ENCODE measurements at regions not wholly inside any gene's neighbourhood (a gene's known extent, or its start where the extent isn't known, plus 50 kb on each side); places are given as distances from the start of the nearest gene placed in this dataset.

GRCh38 chr5:123800640-123801039, 288.7 kb downstream of the CSNK1G3 start:
- no peak for TF ChIP-seq POLR2A (IDR thresholded peaks at IDR 0.05)
- TF ChIP-seq CTCF (IDR thresholded peaks at IDR 0.05 in 8 of 11, conservative IDR thresholded peaks at IDR 0.05 in 3 of 11), result no peak
- no peak for TF ChIP-seq POLR2AphosphoS5 (IDR thresholded peaks at IDR 0.05)
- 21 to 63% (median 52%) methylated on average over 1 of the region's 1 CpG for WGBS, 5 donors
- no peaks in the 10 kb centered on the region for H3K4me1 ChIP-seq
- no peak overlapping the region for H3K4me3 ChIP-seq
- H3K9me3 ChIP-seq, result no peaks in the 10 kb centered on the region
- DNase-seq, result no peak
- no peaks in the 10 kb centered on the region for H3K36me3 ChIP-seq
- no peak overlapping the region for H3K27ac ChIP-seq
- intact Hi-C loops (cut with DNase I; ENCODE audit: low total_unique reads), result no loop called here
- H3K27me3 ChIP-seq (replicated peaks in 1 of 7), result no peaks in the 10 kb centered on the region

- 79 to 96% (median 89%) methylated on average over 3 of the region's 3 CpGs for WGBS, 5 donors
- H3K36me3 ChIP-seq, result no peaks in the 10 kb centered on the region
Observed at GRCh38 chr5:123795688-123796087, 283.7 kb downstream of the CSNK1G3 start.

GRCh38 chr5:123790226-123790625, 278.2 kb downstream of the CSNK1G3 start:
- 56 to 64% (median 60%) methylated on average over 2 of the region's 2 CpGs for WGBS, 5 donors
- Histone ChIP-seq H3K27ac (no peak overlapping the region), H3K27me3 (replicated peaks in 1 of 7) (no peaks in the 10 kb centered on the region), H3K4me3 (no peak overlapping the region), H3K4me1 (no peaks in the 10 kb centered on the region), H3K9me3 (peaks cover 0 to 29% (median 16%) of the 10 kb centered on the region in 8 donors), H3K36me3 (no peaks in the 10 kb centered on the region)
- intact Hi-C loops (cut with DNase I; ENCODE audit: low total_unique reads), result no loop called here
- TF ChIP-seq POLR2A (IDR thresholded peaks at IDR 0.05) (no peak), CTCF (IDR thresholded peaks at IDR 0.05 in 8 of 11, conservative IDR thresholded peaks at IDR 0.05 in 3 of 11) (no peak), POLR2AphosphoS5 (IDR thresholded peaks at IDR 0.05) (no peak)
- DNase-seq, result no peak

More at GRCh38 chr5:123795688-123796087, 283.7 kb downstream of the CSNK1G3 start:
- Histone ChIP-seq H3K27ac (no peak overlapping the region), H3K27me3 (replicated peaks in 1 of 7) (no peaks in the 10 kb centered on the region), H3K9me3 (peaks cover 0 to 5% (median 0%) of the 10 kb centered on the region in 8 donors), H3K4me3 (no peak overlapping the region), H3K4me1 (no peaks in the 10 kb centered on the region)
- no peak for DNase-seq
- intact Hi-C loops (cut with DNase I; ENCODE audit: low total_unique reads), result no loop called here
- no peak for TF ChIP-seq CTCF (IDR thresholded peaks at IDR 0.05 in 8 of 11, conservative IDR thresholded peaks at IDR 0.05 in 3 of 11)
- no peak for TF ChIP-seq POLR2A (IDR thresholded peaks at IDR 0.05)
- no peak for TF ChIP-seq POLR2AphosphoS5 (IDR thresholded peaks at IDR 0.05)

GRCh38 chr5:123787635-123788034, 275.7 kb downstream of the CSNK1G3 start:
- Histone ChIP-seq H3K36me3 (no peaks in the 10 kb centered on the region), H3K27ac (no peak overlapping the region), H3K27me3 (replicated peaks in 1 of 7) (no peaks in the 10 kb centered on the region), H3K4me3 (no peak overlapping the region), H3K4me1 (no peaks in the 10 kb centered on the region), H3K9me3 (peaks cover 0 to 25% (median 16%) of the 10 kb centered on the region in 8 donors)
- DNase-seq, result no peak
- intact Hi-C loops (cut with DNase I; ENCODE audit: low total_unique reads), result no loop called here
- TF ChIP-seq POLR2AphosphoS5 (IDR thresholded peaks at IDR 0.05), result no peak

GRCh38 chr5:123787136-123787535, 275.2 kb downstream of the CSNK1G3 start:
- 91 to 100% (median 94%) methylated on average over 1 of the region's 1 CpG for WGBS, 5 donors
- TF ChIP-seq CTCF (IDR thresholded peaks at IDR 0.05 in 8 of 11, conservative IDR thresholded peaks at IDR 0.05 in 3 of 11) (no peak), POLR2AphosphoS5 (IDR thresholded peaks at IDR 0.05) (no peak), POLR2A (IDR thresholded peaks at IDR 0.05) (no peak)
- H3K9me3 ChIP-seq, result peaks cover 0 to 25% (median 16%) of the 10 kb centered on the region in 8 donors

More at GRCh38 chr5:123787136-123787535, 275.2 kb downstream of the CSNK1G3 start:
- no peak for DNase-seq
- Histone ChIP-seq H3K4me3 (no peak overlapping the region), H3K27ac (no peak overlapping the region), H3K4me1 (no peaks in the 10 kb centered on the region), H3K27me3 (replicated peaks in 1 of 7) (no peaks in the 10 kb centered on the region), H3K36me3 (no peaks in the 10 kb centered on the region)
- intact Hi-C loops (cut with DNase I; ENCODE audit: low total_unique reads), result no loop called here

All from spleen (tissue), 11 donors.